ENCODE measurements at regions not wholly inside any gene's neighbourhood (a gene's known extent, or its start where the extent isn't known, plus 50 kb on each side); places are given as distances from the start of the nearest gene placed in this dataset.
"Not testable (repeated sequence)": the region's sequence is repeated elsewhere in the genome, so short reads cannot be mapped to it uniquely, and the experiment has no call there.

DNA sequence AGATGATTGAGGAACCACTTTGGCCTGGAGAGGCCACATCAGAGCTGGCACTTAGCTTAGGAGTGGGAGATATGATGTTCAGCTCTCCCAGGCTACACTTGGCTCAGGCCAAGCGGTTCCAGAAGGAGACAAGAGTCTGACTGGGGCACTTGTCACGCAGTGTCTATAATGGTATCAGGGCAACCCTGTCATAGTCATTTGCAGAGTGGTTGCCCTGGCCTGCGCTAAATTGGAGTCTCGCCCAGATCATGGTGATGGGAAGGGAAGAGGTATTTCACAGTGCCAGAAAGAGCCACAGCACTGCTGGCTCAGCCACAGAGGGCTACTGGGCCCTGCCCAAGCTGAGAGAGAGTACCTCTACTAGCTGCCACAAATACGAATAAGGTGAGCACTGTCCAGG is 186.9 kb upstream of the CRBN start:
- DNase-seq (ENCODE audit: low spot score): peak; percentile 59
- in situ Hi-C loops (cut with HindIII; ENCODE audit: low sequenced_read_pairs): no loop called here

DNA sequence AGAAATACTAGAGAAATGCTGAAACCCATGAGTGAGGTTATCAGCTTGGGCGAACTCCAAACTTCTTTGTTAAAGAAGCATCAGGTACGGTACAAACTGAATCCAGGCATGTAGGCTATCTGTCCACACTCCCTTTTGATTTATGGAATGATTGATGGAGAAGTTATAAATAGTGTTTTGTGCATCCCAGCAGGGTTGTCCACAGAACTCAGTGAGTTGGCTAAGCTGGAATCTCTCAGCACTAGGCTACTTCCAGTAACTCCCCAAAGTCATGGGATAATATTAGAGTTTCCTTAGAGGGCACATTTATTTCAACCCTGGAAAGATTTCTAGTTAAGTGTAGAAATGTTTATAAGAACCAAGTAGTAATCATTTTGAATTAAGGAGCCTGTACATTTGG is 186.2 kb upstream of the CRBN start:
- in situ Hi-C loops (cut with HindIII; ENCODE audit: low sequenced_read_pairs): no loop called here
- no peak for DNase-seq (ENCODE audit: low spot score)

- no peak for DNase-seq (ENCODE audit: low spot score)
- in situ Hi-C loops (cut with HindIII; ENCODE audit: low sequenced_read_pairs): no loop called here
Observed at GRCh38 chr3:3356846-3357245, 177.4 kb upstream of the CRBN start.

DNA sequence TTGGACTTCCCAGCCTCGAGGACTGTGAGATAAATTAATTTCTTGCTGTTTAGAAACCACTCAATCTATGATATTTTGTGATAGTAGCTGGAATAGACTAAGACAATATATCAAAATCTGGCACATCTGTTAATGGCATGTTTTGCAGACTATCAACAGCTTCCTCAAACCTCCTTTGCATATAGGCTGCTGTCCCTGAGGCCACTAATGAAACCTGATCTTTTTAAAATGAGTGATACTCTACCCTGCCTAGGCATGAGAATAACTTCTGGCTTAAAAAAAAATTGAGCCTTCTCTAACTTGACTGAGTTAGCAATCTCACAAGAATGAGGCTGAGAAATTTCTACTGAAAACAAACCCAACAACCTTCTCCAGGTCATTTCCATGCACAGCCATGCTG is 176.0 kb upstream of the CRBN start:
- no peak for DNase-seq (ENCODE audit: low spot score)
- in situ Hi-C loops (cut with HindIII; ENCODE audit: low sequenced_read_pairs): no loop called here

DNA sequence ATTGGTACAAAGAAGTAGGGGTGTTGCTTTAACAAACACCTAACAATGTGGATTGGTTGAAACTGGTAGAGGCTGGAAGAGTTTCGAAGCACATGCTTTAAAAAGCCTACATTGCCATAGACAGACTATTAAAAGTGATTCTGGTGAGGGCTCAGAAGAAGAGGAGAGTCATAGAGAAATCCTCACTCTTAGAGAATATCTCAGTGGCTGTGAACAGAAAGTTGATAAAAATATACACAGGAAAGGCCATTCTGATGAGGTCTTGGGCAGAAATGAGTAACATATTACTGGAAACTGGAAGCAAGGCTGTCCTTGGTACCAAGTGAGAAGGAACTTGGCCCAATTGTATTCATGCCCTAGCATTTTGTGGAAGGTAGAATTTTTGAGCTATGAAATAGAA is 173.7 kb upstream of the CRBN start:
- in situ Hi-C loops (cut with HindIII; ENCODE audit: low sequenced_read_pairs): no loop called here
- DNase-seq (ENCODE audit: low spot score): no peak

GRCh38 chr3:3351226-3351625 is 171.7 kb upstream of the CRBN start:
- in situ Hi-C loops (cut with HindIII; ENCODE audit: low sequenced_read_pairs): no loop called here
- no peak for DNase-seq (ENCODE audit: low spot score)

GRCh38 chr3:3347056-3347455 is 167.6 kb upstream of the CRBN start:
- in situ Hi-C loops (cut with HindIII; ENCODE audit: low sequenced_read_pairs): not testable (repeated sequence)

GRCh38 chr3:3346556-3346955 is 167.1 kb upstream of the CRBN start:
- in situ Hi-C loops (cut with HindIII; ENCODE audit: low sequenced_read_pairs): no loop called here
- DNase-seq (ENCODE audit: low spot score): no peak

More at GRCh38 chr3:3347056-3347455, 167.6 kb upstream of the CRBN start:
- not testable (repeated sequence) for DNase-seq (ENCODE audit: low spot score)

- in situ Hi-C loops (cut with HindIII; ENCODE audit: low sequenced_read_pairs): no loop called here
- DNase-seq (ENCODE audit: low spot score): no peak
Observed at GRCh38 chr3:3342141-3342540, 162.7 kb upstream of the CRBN start.

DNA sequence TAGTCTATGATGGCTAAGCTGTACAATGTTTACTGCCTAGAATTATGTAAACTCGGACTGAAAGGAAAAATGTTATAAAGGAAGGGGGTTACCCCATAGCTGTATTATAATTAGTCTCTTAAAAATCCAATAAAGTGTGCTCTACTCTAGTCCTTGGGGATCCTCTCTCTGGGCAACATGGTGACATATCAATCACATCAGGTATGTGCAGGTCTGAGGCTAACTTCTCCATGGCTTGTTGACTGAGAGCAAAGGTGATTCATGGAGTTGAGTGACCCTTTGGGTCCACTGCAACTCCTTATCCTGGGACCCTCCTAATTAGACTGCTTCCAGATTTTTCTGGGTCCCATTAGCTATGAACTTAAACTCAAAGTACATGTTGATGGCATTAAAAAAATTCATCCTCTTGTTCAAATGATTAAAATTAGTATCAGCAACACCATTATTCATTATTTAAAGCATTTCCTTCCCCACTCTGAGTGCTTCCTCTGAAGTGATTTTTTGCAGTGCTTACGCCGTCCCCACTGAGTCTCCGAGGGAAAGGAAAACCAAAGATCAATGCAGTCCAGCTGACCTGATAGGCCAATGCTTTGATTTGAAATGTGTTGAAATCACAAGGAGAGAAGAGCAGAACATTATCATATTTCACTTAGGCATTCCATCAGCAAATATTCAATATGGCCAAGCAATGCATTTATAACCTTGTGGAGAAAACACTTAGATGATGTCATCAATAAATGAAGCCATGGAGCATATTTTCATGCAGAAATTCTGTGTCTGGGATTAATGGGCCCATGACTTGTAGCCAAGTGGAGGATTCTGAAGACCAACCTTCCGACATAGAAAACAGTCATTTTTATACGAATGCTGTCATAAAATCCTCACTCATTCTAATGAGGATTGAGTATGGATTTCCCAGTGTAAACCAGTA is 161.7 kb upstream of the CRBN start:
- no peak for DNase-seq (ENCODE audit: low spot score)
- in situ Hi-C loops (cut with HindIII; ENCODE audit: low sequenced_read_pairs): no loop called here

DNA sequence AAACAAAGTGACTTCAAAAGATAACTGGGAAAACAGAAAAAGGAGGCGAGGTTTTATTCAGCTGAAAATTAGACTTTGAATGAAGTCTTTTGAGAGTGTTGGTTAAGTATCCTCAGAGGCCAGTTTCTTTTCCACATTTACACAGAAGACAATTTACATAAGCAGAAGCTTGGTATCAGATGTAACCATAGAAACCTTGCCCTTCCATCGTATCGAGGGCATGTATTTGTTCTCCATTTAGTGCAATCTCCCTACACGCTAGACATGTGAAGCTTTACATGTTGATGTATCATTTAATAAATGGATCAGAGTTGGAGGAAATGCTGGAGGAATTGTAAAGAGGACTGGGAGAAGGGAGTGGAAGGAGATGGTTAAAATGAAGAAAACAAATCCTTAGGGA is 161.0 kb upstream of the CRBN start:
- in situ Hi-C loops (cut with HindIII; ENCODE audit: low sequenced_read_pairs): no loop called here

GRCh38 chr3:3335903-3336302 is 156.4 kb upstream of the CRBN start:
- no peak for DNase-seq (ENCODE audit: low spot score)
- in situ Hi-C loops (cut with HindIII; ENCODE audit: low sequenced_read_pairs): no loop called here

More for the DNA sequence above, 161.0 kb upstream of the CRBN start:
- no peak for DNase-seq (ENCODE audit: low spot score)

DNA sequence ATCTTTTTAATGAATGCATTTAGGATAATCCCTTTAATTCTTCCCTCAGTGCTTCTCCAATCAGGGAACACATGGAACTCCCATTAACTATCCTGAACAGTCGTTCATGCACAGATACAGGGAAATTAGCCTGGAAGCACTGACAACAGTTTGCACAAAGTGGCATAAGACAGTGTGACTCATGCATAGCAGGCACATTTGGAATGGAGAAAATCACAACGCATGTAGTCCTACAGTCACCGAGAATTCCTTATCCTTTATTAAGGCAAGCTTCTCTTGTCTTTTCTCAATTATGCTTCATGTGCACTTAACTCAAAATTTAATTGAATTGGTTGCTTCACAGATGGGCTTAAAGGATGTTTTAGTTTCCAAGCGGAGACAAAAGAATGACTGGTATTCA is 155.0 kb upstream of the CRBN start:
- in situ Hi-C loops (cut with HindIII; ENCODE audit: low sequenced_read_pairs): no loop called here
- no peak for DNase-seq (ENCODE audit: low spot score)

DNA sequence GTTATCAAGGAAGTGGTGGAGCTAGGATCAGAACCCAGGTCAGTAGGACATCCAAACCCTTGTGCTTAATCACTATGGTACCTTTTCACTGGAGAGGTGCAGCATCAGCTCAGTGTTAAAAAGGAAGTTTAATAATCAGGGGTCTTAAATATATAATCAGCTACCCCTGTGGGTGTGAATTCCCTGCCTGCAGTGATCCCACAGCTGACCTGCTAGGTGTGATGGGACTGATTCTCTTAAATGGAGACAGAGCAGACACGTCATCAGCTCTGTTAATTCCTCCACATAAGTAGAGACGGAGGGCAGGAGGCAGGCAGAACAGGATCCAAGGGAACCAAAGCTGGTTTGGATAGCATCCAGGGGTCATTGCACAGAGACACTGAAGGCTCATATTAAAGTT is 154.1 kb upstream of the CRBN start:
- in situ Hi-C loops (cut with HindIII; ENCODE audit: low sequenced_read_pairs): no loop called here

DNA sequence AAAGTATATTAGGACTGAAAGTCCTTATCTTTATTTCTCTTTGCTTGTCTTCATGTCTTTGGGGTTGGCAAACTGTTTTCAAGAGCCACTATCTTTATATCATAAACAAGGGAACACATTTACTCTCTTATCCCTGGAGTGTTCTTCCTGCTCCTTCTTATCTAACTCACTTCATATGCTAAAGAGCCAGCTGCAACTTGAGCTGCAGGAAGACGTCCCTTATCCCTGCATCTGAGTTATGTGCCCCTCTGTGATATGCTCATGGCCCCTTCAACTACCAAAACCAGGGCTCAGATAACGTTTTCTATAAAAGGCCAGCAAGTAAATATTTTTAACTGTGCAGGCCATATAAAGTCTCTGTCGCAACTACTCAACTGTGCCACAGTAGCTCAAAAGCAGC is 137.0 kb upstream of the CRBN start:
- in situ Hi-C loops (cut with HindIII; ENCODE audit: low sequenced_read_pairs): no loop called here
- DNase-seq (ENCODE audit: low spot score): no peak

More for the DNA sequence above, 154.1 kb upstream of the CRBN start:
- DNase-seq (ENCODE audit: low spot score): no peak

GRCh38 chr3:3315846-3316245 is 136.4 kb upstream of the CRBN start:
- in situ Hi-C loops (cut with HindIII; ENCODE audit: low sequenced_read_pairs): no loop called here
- no peak for DNase-seq (ENCODE audit: low spot score)

GRCh38 chr3:3309887-3310286 is 130.4 kb upstream of the CRBN start:
- in situ Hi-C loops (cut with HindIII; ENCODE audit: low sequenced_read_pairs): no loop called here
- no peak for DNase-seq (ENCODE audit: low spot score)

GRCh38 chr3:3308809-3309208 is 129.3 kb upstream of the CRBN start:
- DNase-seq (ENCODE audit: low spot score): no peak
- in situ Hi-C loops (cut with HindIII; ENCODE audit: low sequenced_read_pairs): no loop called here

DNA sequence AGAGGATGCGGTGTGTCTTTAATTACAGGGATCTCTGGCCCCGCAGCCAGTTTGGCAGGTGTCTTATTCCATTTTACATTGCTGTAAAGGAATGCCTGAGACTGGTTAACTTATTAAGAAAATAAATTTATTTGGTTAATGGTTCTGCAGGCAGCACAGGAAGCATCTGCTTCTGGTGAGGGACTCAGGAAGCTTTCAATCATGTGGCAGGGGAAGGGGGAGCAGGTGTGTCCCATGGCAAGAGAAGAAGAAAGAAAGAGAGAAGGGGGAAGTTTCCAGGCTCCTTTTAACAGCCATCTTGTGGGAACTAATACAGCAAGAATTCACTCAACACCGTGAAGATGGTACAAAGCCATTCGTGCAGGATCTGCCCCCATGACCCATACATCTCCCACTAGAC is 128.0 kb upstream of the CRBN start:
- no peak for DNase-seq (ENCODE audit: low spot score)
- in situ Hi-C loops (cut with HindIII; ENCODE audit: low sequenced_read_pairs): no loop called here

- in situ Hi-C loops (cut with HindIII; ENCODE audit: low sequenced_read_pairs): no loop called here
- no peak for DNase-seq (ENCODE audit: low spot score)
Observed at GRCh38 chr3:3305841-3306240, 126.3 kb upstream of the CRBN start.

- DNase-seq (ENCODE audit: low spot score): no peak
- in situ Hi-C loops (cut with HindIII; ENCODE audit: low sequenced_read_pairs): no loop called here
Observed at GRCh38 chr3:3305084-3305483, 125.6 kb upstream of the CRBN start.

Measured in G401 (cell line).